ENCODE measurements at regions not wholly inside any gene's neighbourhood (a gene's known extent, or its start where the extent isn't known, plus 50 kb on each side); places are given as distances from the start of the nearest gene placed in this dataset.

DNA sequence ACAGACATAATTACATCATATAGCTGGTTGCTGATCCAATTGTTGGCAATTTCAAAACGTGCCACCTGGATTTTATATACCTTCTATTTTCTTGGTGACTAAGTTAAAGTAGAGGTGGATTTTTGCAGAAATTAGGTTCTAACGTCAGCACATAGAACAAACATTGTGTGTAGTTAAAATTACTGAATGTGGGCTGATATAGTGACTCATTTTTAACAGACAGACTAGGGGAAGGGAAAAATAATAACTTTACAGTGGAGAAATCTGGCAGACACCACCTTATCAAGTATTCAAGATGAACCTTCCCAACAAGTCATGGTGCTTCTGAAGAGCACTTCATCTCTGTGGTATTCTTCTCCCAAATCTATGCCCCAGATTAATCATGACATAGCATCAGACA is 134.5 kb downstream of the UCHL1 start:
- TF ChIP-seq CTCF (IDR thresholded peaks at IDR 0.05; ENCODE audit: low read depth, low read length, missing input control) = no peak
- TF ChIP-seq MAX (IDR thresholded peaks at IDR 0.05) = no peak
- no peak for TF ChIP-seq YY1 (IDR thresholded peaks at IDR 0.05)
- no peak for TF ChIP-seq HNF4A (conservative IDR thresholded peaks at IDR 0.05)
- TF ChIP-seq RAD21 (IDR thresholded peaks at IDR 0.05) = no peak
- TF ChIP-seq TAF1 (conservative IDR thresholded peaks at IDR 0.05) = no peak
- no peak for TF ChIP-seq REST (IDR thresholded peaks at IDR 0.05)
- TF ChIP-seq GABPA (IDR thresholded peaks at IDR 0.05 in 1 of 2, conservative IDR thresholded peaks at IDR 0.05 in 1 of 2) = no peak
- no peak for TF ChIP-seq SP1 (IDR thresholded peaks at IDR 0.05)
- TF ChIP-seq, protein P1, sequence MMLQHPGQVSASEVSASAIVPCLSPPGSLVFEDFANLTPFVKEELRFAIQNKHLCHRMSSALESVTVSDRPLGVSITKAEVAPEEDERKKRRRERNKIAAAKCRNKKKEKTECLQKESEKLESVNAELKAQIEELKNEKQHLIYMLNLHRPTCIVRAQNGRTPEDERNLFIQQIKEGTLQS (IDR thresholded peaks at IDR 0.05) = no peak
- TF ChIP-seq, protein P2, sequence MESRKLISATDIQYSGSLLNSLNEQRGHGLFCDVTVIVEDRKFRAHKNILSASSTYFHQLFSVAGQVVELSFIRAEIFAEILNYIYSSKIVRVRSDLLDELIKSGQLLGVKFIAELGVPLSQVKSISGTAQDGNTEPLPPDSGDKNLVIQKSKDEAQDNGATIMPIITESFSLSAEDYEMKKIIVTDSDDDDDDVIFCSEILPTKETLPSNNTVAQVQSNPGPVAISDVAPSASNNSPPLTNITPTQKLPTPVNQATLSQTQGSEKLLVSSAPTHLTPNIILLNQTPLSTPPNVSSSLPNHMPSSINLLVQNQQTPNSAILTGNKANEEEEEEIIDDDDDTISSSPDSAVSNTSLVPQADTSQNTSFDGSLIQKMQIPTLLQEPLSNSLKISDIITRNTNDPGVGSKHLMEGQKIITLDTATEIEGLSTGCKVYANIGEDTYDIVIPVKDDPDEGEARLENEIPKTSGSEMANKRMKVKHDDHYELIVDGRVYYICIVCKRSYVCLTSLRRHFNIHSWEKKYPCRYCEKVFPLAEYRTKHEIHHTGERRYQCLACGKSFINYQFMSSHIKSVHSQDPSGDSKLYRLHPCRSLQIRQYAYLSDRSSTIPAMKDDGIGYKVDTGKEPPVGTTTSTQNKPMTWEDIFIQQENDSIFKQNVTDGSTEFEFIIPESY (IDR thresholded peaks at IDR 0.05) = no peak
- no peak for TF ChIP-seq RXRA (IDR thresholded peaks at IDR 0.05)
- no peak for TF ChIP-seq NR2F2 (IDR thresholded peaks at IDR 0.05)
